ENCODE measurements at regions not wholly inside any gene's neighbourhood (a gene's known extent, or its start where the extent isn't known, plus 50 kb on each side); places are given as distances from the start of the nearest gene placed in this dataset.

DNA sequence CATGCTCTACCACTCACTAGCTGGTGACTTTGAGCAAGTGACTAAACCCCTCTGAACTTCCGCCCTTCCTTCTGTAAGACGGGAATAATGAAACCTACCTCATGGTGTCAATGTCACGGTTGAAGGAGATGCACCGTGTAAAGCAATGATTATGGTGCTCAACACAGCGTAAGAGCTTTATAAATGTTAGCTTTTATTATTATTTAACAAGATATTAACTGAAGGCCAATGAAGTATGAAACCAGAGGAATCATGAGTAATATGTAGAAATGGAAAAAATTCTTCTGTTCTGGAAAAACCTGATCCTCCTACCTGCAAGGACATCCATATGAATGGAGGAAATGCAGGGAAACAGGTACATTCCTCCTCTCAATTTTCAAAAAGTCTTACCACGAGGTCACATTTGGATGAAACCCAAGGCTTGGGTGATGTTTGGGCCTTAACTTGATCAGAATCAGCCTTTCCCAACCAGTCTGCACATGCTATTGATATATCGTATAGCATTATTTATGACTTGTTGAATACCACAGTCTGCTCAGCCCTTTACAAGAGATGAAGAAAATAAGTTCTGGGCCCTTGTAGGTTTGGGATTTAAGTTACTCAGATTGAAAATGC lies 166.8 kb upstream of the TBX3 start:
- TF ChIP-seq, protein P1, sequence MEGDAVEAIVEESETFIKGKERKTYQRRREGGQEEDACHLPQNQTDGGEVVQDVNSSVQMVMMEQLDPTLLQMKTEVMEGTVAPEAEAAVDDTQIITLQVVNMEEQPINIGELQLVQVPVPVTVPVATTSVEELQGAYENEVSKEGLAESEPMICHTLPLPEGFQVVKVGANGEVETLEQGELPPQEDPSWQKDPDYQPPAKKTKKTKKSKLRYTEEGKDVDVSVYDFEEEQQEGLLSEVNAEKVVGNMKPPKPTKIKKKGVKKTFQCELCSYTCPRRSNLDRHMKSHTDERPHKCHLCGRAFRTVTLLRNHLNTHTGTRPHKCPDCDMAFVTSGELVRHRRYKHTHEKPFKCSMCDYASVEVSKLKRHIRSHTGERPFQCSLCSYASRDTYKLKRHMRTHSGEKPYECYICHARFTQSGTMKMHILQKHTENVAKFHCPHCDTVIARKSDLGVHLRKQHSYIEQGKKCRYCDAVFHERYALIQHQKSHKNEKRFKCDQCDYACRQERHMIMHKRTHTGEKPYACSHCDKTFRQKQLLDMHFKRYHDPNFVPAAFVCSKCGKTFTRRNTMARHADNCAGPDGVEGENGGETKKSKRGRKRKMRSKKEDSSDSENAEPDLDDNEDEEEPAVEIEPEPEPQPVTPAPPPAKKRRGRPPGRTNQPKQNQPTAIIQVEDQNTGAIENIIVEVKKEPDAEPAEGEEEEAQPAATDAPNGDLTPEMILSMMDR (IDR thresholded peaks at IDR 0.05): no peak
- no peak for TF ChIP-seq POLR2A (IDR thresholded peaks at IDR 0.05)
